ENCODE measurements at regions not wholly inside any gene's neighbourhood (a gene's known extent, or its start where the extent isn't known, plus 50 kb on each side); places are given as distances from the start of the nearest gene placed in this dataset.
A peak's percentile ranks its signal among the peaks of the same experiment; 100 is the strongest.

- H3K27ac Mint-ChIP-seq = no peak overlapping the region
Measured at GRCh38 chr6:100117680-100118079, 123.7 kb upstream of the MCHR2 start.

GRCh38 chr6:100116411-100117194 lies 122.6 kb upstream of the MCHR2 start:
- Mint-ChIP-seq H3K9me3 (peaks cover 0 to 3% (median 0%) of the 10 kb centered on the region in 6 donors), H3K36me3 (no peaks in the 10 kb centered on the region), H3K27me3 (ENCODE audit: low read depth in 3 of 3) (peaks cover 0 to 3% (median 2%) of the 10 kb centered on the region in 3 donors), H3K4me1 (no peaks in the 10 kb centered on the region), H3K4me3 (no peak overlapping the region), H3K27ac (no peak overlapping the region)
- peak in 1 of 3 donors; percentile 20 for DNase-seq

More at GRCh38 chr6:100117680-100118079, 123.7 kb upstream of the MCHR2 start:
- Mint-ChIP-seq H3K36me3 (no peaks in the 10 kb centered on the region), H3K4me1 (no peaks in the 10 kb centered on the region), H3K27me3 (ENCODE audit: low read depth in 3 of 3) (peaks cover 0 to 3% (median 2%) of the 10 kb centered on the region in 3 donors), H3K9me3 (peaks cover 0 to 3% (median 0%) of the 10 kb centered on the region in 6 donors), H3K4me3 (no peak overlapping the region)
- DNase-seq = no peak

GRCh38 chr6:100115407-100116101 lies 121.5 kb upstream of the MCHR2 start:
- no peak overlapping the region for H3K4me3 Mint-ChIP-seq
- no peak for DNase-seq
- H3K27ac Mint-ChIP-seq = no peak overlapping the region
- H3K4me1 Mint-ChIP-seq = no peaks in the 10 kb centered on the region
- peaks cover 0 to 3% (median 0%) of the 10 kb centered on the region in 6 donors for H3K9me3 Mint-ChIP-seq
- H3K36me3 Mint-ChIP-seq = no peaks in the 10 kb centered on the region
- H3K27me3 Mint-ChIP-seq (ENCODE audit: low read depth in 3 of 3) = peaks cover 0 to 5% (median 3%) of the 10 kb centered on the region in 3 donors

- Mint-ChIP-seq H3K4me3 (no peak overlapping the region), H3K27ac (no peak overlapping the region), H3K9me3 (peaks cover 0 to 4% (median 0%) of the 10 kb centered on the region in 6 donors), H3K27me3 (ENCODE audit: low read depth in 3 of 3) (peaks cover 0 to 6% (median 2%) of the 10 kb centered on the region in 3 donors), H3K36me3 (no peaks in the 10 kb centered on the region), H3K4me1 (no peaks in the 10 kb centered on the region)
- DNase-seq = no peak
Measured at GRCh38 chr6:100112855-100113508, 119.0 kb upstream of the MCHR2 start.

GRCh38 chr6:100105919-100106529 lies 112.0 kb upstream of the MCHR2 start:
- no peaks in the 10 kb centered on the region for H3K36me3 Mint-ChIP-seq
- no peaks in the 10 kb centered on the region for H3K4me1 Mint-ChIP-seq
- peaks cover 0 to 4% (median 0%) of the 10 kb centered on the region in 6 donors for H3K9me3 Mint-ChIP-seq
- H3K27ac Mint-ChIP-seq = no peak overlapping the region
- H3K4me3 Mint-ChIP-seq = no peak overlapping the region
- peaks cover 0 to 12% (median 0%) of the 10 kb centered on the region in 3 donors for H3K27me3 Mint-ChIP-seq (ENCODE audit: low read depth in 3 of 3)
- no peak for DNase-seq

- Mint-ChIP-seq H3K36me3 (no peaks in the 10 kb centered on the region), H3K4me3 (no peak overlapping the region), H3K27ac (no peak overlapping the region), H3K9me3 (no peaks in the 10 kb centered on the region), H3K27me3 (ENCODE audit: low read depth in 3 of 3) (peaks cover 0 to 9% (median 0%) of the 10 kb centered on the region in 3 donors), H3K4me1 (no peaks in the 10 kb centered on the region)
- DNase-seq = no peak
Measured at GRCh38 chr6:100105138-100105537, 111.1 kb upstream of the MCHR2 start.

- H3K9me3 Mint-ChIP-seq = no peaks in the 10 kb centered on the region
- H3K4me1 Mint-ChIP-seq = no peaks in the 10 kb centered on the region
- H3K27me3 Mint-ChIP-seq (ENCODE audit: low read depth in 3 of 3) = peaks cover 0 to 12% (median 0%) of the 10 kb centered on the region in 3 donors
- H3K36me3 Mint-ChIP-seq = no peaks in the 10 kb centered on the region
- no peak overlapping the region for H3K27ac Mint-ChIP-seq
- no peak for DNase-seq
- no peak overlapping the region for H3K4me3 Mint-ChIP-seq
Measured at GRCh38 chr6:100103931-100104330, 109.9 kb upstream of the MCHR2 start.

GRCh38 chr6:100103194-100103593 lies 109.2 kb upstream of the MCHR2 start:
- no peaks in the 10 kb centered on the region for H3K36me3 Mint-ChIP-seq

GRCh38 chr6:100101644-100102043 lies 107.6 kb upstream of the MCHR2 start:
- Mint-ChIP-seq H3K27ac (no peak overlapping the region), H3K9me3 (no peaks in the 10 kb centered on the region), H3K4me1 (no peaks in the 10 kb centered on the region), H3K36me3 (no peaks in the 10 kb centered on the region), H3K27me3 (ENCODE audit: low read depth in 3 of 3) (peaks cover 0 to 14% (median 0%) of the 10 kb centered on the region in 3 donors), H3K4me3 (no peak overlapping the region)
- no peak for DNase-seq

More at GRCh38 chr6:100103194-100103593, 109.2 kb upstream of the MCHR2 start:
- Mint-ChIP-seq H3K4me1 (no peaks in the 10 kb centered on the region), H3K27me3 (ENCODE audit: low read depth in 3 of 3) (peaks cover 0 to 12% (median 0%) of the 10 kb centered on the region in 3 donors), H3K4me3 (no peak overlapping the region), H3K27ac (no peak overlapping the region), H3K9me3 (no peaks in the 10 kb centered on the region)
- no peak for DNase-seq

- Mint-ChIP-seq H3K4me1 (no peaks in the 10 kb centered on the region), H3K27me3 (ENCODE audit: low read depth in 3 of 3) (peaks cover 0 to 11% (median 2%) of the 10 kb centered on the region in 3 donors), H3K4me3 (no peak overlapping the region), H3K9me3 (no peaks in the 10 kb centered on the region), H3K36me3 (no peaks in the 10 kb centered on the region), H3K27ac (no peak overlapping the region)
- DNase-seq = no peak
Measured at GRCh38 chr6:100100776-100101175, 106.8 kb upstream of the MCHR2 start.

- H3K4me1 Mint-ChIP-seq = no peaks in the 10 kb centered on the region
- no peaks in the 10 kb centered on the region for H3K36me3 Mint-ChIP-seq
- no peak overlapping the region for H3K4me3 Mint-ChIP-seq
- no peaks in the 10 kb centered on the region for H3K9me3 Mint-ChIP-seq
- no peak for DNase-seq
- H3K27me3 Mint-ChIP-seq (ENCODE audit: low read depth in 3 of 3) = peaks cover 0 to 11% (median 2%) of the 10 kb centered on the region in 3 donors
- no peak overlapping the region for H3K27ac Mint-ChIP-seq
Measured at GRCh38 chr6:100099189-100100074, 105.4 kb upstream of the MCHR2 start.

- Mint-ChIP-seq H3K36me3 (no peaks in the 10 kb centered on the region), H3K9me3 (no peaks in the 10 kb centered on the region), H3K4me1 (no peaks in the 10 kb centered on the region), H3K27me3 (ENCODE audit: low read depth in 3 of 3) (peaks cover 0 to 9% (median 2%) of the 10 kb centered on the region in 3 donors), H3K27ac (no peak overlapping the region), H3K4me3 (no peak overlapping the region)
- no peak for DNase-seq
Measured at GRCh38 chr6:100096936-100097335, 102.9 kb upstream of the MCHR2 start.

- H3K27ac Mint-ChIP-seq = no peak overlapping the region
- H3K4me1 Mint-ChIP-seq = no peaks in the 10 kb centered on the region
- no peaks in the 10 kb centered on the region for H3K36me3 Mint-ChIP-seq
- no peak for DNase-seq
- peaks cover 0 to 9% (median 2%) of the 10 kb centered on the region in 3 donors for H3K27me3 Mint-ChIP-seq (ENCODE audit: low read depth in 3 of 3)
- no peaks in the 10 kb centered on the region for H3K9me3 Mint-ChIP-seq
- H3K4me3 Mint-ChIP-seq = no peak overlapping the region
Measured at GRCh38 chr6:100096341-100096740, 102.3 kb upstream of the MCHR2 start.
